GM23338 (cell line): ENCODE measurements at regions not wholly inside any gene's neighbourhood (a gene's known extent, or its start where the extent isn't known, plus 50 kb on each side); places are given as distances from the start of the nearest gene placed in this dataset.

ENCODE experiments used
- ATAC-seq: fragments of 200-7000 bp; cut with Tn5 transposase; 3 replicates; pipeline ENCODE4 v1.9.1; 2020
- DNase-seq: peaks from one replicate; pipeline ENCODE4 v3.0.0-alpha.2; 2015; ENCODE audit warnings: low spot score
- H2AFZ ChIP-seq: fragments of 200-600 bp; sonication (generic); 2 replicates; pipeline ENCODE4 v1.8.0; 2016; ENCODE audit warnings: antibody characterized with exemption, mild to moderate bottlenecking, moderate library complexity
- H3F3A ChIP-seq: fragments of 200-600 bp; sonication (generic); replicated peaks from 2 replicates; pipeline ENCODE4 v1.8.0; 2017; ENCODE audit warnings: antibody characterized with exemption, mixed run types, low read depth
- H3K27ac ChIP-seq: fragments of 200-600 bp; sonication (generic); 2 replicates; pipeline ENCODE4 v1.6.1; 2016; ENCODE audit warnings: low read depth
- H3K27me3 ChIP-seq: fragments of 200-600 bp; sonication (generic); 2 replicates; pipeline ENCODE4 v1.8.0; 2016; ENCODE audit warnings: mild to moderate bottlenecking, mixed run types, moderate library complexity; ENCODE audit not compliant: insufficient read depth
- H3K36me3 ChIP-seq: fragments of 200-600 bp; sonication (generic); 2 replicates; pipeline ENCODE4 v1.8.0; 2016; ENCODE audit warnings: mild to moderate bottlenecking; ENCODE audit not compliant: insufficient read depth
- H3K4me1 ChIP-seq: fragments of 200-600 bp; sonication (generic); 2 replicates; pipeline ENCODE4 v1.8.0; 2016; ENCODE audit warnings: mild to moderate bottlenecking, moderate library complexity; ENCODE audit not compliant: insufficient read depth
- H3K4me2 ChIP-seq: fragments of 200-600 bp; sonication (generic); 2 replicates; pipeline ENCODE4 v1.7.1; 2017; ENCODE audit warnings: mixed run types
- H3K4me3 ChIP-seq: fragments of 200-600 bp; sonication (generic); 2 replicates; pipeline ENCODE4 v1.6.1; 2016; ENCODE audit warnings: mixed run types
- H3K79me2 ChIP-seq: fragments of 200-600 bp; sonication (generic); replicated peaks from 2 replicates; pipeline ENCODE4 v1.8.0; 2017; ENCODE audit warnings: mild to moderate bottlenecking; ENCODE audit not compliant: insufficient read depth
- H3K9me2 ChIP-seq: fragments of 200-600 bp; sonication (generic); 2 replicates; pipeline ENCODE4 v1.8.0; 2017; ENCODE audit not compliant: insufficient read depth
- H4K20me1 ChIP-seq: fragments of 200-600 bp; sonication (generic); replicated peaks from 2 replicates; pipeline ENCODE4 v1.8.0; 2017; ENCODE audit warnings: mild to moderate bottlenecking; ENCODE audit not compliant: insufficient read depth
- H3K27ac Mint-ChIP-seq: 2 replicates; pipeline ENCODE4 v1.8.0; 2020; ENCODE audit warnings: inconsistent platforms, mild to moderate bottlenecking, moderate library complexity, mixed read lengths
- H3K27me3 Mint-ChIP-seq: 3 replicates; pipeline ENCODE4 v1.8.0; 2022; ENCODE audit warnings: low read depth, mild to moderate bottlenecking, moderate library complexity, mixed read lengths, inconsistent platforms; ENCODE audit not compliant: insufficient read depth, poor library complexity
- H3K36me3 Mint-ChIP-seq: 3 replicates; pipeline ENCODE4 v1.8.0; 2021; ENCODE audit warnings: low read depth, mild to moderate bottlenecking, inconsistent platforms, moderate library complexity, mixed read lengths
- H3K4me1 Mint-ChIP-seq: 3 replicates; pipeline ENCODE4 v1.8.0; 2020; ENCODE audit warnings: mild to moderate bottlenecking, inconsistent platforms, mixed read lengths
- H3K4me3 Mint-ChIP-seq: 3 replicates; pipeline ENCODE4 v1.8.0; 2021; ENCODE audit warnings: moderate library complexity, mild to moderate bottlenecking, inconsistent platforms, mixed read lengths
- H3K9me3 Mint-ChIP-seq: 3 replicates; pipeline ENCODE4 v1.8.0; 2020; ENCODE audit warnings: moderate library complexity, mild to moderate bottlenecking, inconsistent platforms, mixed read lengths
- CREB1 ChIP-seq: fragments of 250-450 bp; sonication (Bioruptor Pico); IDR thresholded peaks from 2 replicates; pipeline ENCODE4 v1.5.0; 2020; ENCODE audit warnings: low read depth, mild to moderate bottlenecking, moderate library complexity
- EZH2 ChIP-seq: fragments of 200-600 bp; sonication (generic); IDR thresholded peaks from one replicate; pipeline ENCODE4 v1.8.0; 2017; ENCODE audit warnings: antibody characterized with exemption, mild to moderate bottlenecking, low read depth; ENCODE audit not compliant: unreplicated experiment
- EZH2phosphoT487 ChIP-seq: fragments of 200-600 bp; sonication (generic); IDR thresholded peaks from one replicate; pipeline ENCODE4 v1.8.1; 2018; ENCODE audit warnings: antibody characterized with exemption; ENCODE audit not compliant: unreplicated experiment
- JUNB ChIP-seq: IDR thresholded peaks from one replicate; pipeline ENCODE4 v1.6.1; 2016; ENCODE audit warnings: antibody characterized with exemption; ENCODE audit not compliant: unreplicated experiment
- NANOG ChIP-seq: IDR thresholded peaks from 2 replicates; pipeline ENCODE4 v1.6.1; 2016; ENCODE audit warnings: antibody characterized with exemption, borderline replicate concordance
- POLR2AphosphoS5 ChIP-seq: IDR thresholded peaks from 2 replicates; pipeline ENCODE4 v1.6.1; 2016; ENCODE audit warnings: antibody characterized with exemption, low read depth
- REST ChIP-seq: IDR thresholded peaks from one replicate; pipeline ENCODE4 v1.6.1; 2018; ENCODE audit warnings: antibody characterized with exemption; ENCODE audit not compliant: unreplicated experiment
- STAT1 ChIP-seq: IDR thresholded peaks from one replicate; pipeline ENCODE4 v1.6.1; 2016; ENCODE audit warnings: antibody characterized with exemption; ENCODE audit not compliant: unreplicated experiment
- ZNF331 ChIP-seq: fragments of 250-450 bp; sonication (Bioruptor Pico); IDR thresholded peaks from 2 replicates; pipeline ENCODE4 v1.5.0; 2020; ENCODE audit warnings: low read depth, mild to moderate bottlenecking, moderate library complexity
- TF ChIP-seq, protein P1 (sequence below), 2 experiments: fragments of 200-600 bp in 1 of 2; sonication (generic) in 1 of 2; conservative IDR thresholded peaks; 2 replicates each; pipeline versions ENCODE4 v1.5.1 to v1.6.1; 2016 to 2017; ENCODE audit warnings: antibody characterized with exemption in 2 of 2, low read depth in 2 of 2, mild to moderate bottlenecking in 2 of 2, moderate library complexity in 1 of 2
- TF ChIP-seq, protein P2 (sequence below): IDR thresholded peaks from 2 replicates; pipeline ENCODE4 v1.6.1; 2016; ENCODE audit warnings: antibody characterized with exemption

- no peaks in the 10 kb centered on the region for H3K36me3 ChIP-seq
- ATAC-seq, result no peak
- no peaks in the 10 kb centered on the region for H3K36me3 Mint-ChIP-seq
- no peaks in the 10 kb centered on the region for H3K9me3 Mint-ChIP-seq
- H2AFZ ChIP-seq, result 0 out of 2 replicates have a peak overlapping the region, but pooled peaks have one; percentile 7
- no peaks in the 10 kb centered on the region for H3K4me1 Mint-ChIP-seq
- H3K27me3 Mint-ChIP-seq, result peaks cover 3% of the 10 kb centered on the region
- no peaks in the 10 kb centered on the region for H3K4me1 ChIP-seq
- no peak overlapping the region for H3K27ac ChIP-seq
- peaks cover 14% of the 10 kb centered on the region for H3K9me2 ChIP-seq
- no peaks in the 10 kb centered on the region for H3K27me3 ChIP-seq
- H3K79me2 ChIP-seq, result no peaks in the 10 kb centered on the region
- H3K4me3 Mint-ChIP-seq, result no peak overlapping the region
- H3K4me3 ChIP-seq, result no peak overlapping the region
- no peak overlapping the region for H3K4me2 ChIP-seq
- no peak for DNase-seq
- TF ChIP-seq NANOG (no peak), CREB1 (CRISPR knock-in tag) (no peak), STAT1 (no peak)
- TF ChIP-seq, protein P1, sequence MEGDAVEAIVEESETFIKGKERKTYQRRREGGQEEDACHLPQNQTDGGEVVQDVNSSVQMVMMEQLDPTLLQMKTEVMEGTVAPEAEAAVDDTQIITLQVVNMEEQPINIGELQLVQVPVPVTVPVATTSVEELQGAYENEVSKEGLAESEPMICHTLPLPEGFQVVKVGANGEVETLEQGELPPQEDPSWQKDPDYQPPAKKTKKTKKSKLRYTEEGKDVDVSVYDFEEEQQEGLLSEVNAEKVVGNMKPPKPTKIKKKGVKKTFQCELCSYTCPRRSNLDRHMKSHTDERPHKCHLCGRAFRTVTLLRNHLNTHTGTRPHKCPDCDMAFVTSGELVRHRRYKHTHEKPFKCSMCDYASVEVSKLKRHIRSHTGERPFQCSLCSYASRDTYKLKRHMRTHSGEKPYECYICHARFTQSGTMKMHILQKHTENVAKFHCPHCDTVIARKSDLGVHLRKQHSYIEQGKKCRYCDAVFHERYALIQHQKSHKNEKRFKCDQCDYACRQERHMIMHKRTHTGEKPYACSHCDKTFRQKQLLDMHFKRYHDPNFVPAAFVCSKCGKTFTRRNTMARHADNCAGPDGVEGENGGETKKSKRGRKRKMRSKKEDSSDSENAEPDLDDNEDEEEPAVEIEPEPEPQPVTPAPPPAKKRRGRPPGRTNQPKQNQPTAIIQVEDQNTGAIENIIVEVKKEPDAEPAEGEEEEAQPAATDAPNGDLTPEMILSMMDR (conservative IDR thresholded peaks at IDR 0.05; ENCODE audit: low read depth in 2 of 2), result no peak
- TF ChIP-seq, protein P2, sequence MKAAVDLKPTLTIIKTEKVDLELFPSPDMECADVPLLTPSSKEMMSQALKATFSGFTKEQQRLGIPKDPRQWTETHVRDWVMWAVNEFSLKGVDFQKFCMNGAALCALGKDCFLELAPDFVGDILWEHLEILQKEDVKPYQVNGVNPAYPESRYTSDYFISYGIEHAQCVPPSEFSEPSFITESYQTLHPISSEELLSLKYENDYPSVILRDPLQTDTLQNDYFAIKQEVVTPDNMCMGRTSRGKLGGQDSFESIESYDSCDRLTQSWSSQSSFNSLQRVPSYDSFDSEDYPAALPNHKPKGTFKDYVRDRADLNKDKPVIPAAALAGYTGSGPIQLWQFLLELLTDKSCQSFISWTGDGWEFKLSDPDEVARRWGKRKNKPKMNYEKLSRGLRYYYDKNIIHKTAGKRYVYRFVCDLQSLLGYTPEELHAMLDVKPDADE, result no peak
- no peak overlapping the region for H3K27ac Mint-ChIP-seq
- no peaks in the 10 kb centered on the region for H3F3A ChIP-seq
- no peaks in the 10 kb centered on the region for H4K20me1 ChIP-seq
These were observed 613.3 kb downstream of the PLPP3 start for GRCh38 chr1:55965981-55966461.

DNA sequence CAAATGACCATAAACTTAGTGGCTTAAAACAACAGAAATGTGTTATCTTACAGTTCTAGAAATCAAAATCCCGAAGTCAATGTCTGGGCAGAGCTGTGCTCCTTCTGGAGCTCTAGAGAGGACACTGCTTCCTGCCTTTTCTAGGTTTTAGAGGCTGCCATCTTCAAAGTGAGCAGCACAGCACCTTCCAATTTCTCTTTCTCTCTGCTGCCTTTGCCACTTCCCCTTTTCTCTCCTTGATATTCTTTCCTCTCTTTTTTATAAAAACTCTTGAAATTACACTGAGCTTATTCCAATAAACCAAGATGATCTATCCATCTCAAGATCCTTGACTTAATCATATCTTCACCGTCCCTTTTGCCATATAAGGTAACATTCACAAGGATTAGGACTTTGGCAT, 616.9 kb downstream of the PLPP3 start:
- Histone ChIP-seq H3F3A (no peaks in the 10 kb centered on the region), H3K79me2 (no peaks in the 10 kb centered on the region), H3K9me2 (peaks cover 16% of the 10 kb centered on the region), H3K27ac (no peak overlapping the region), H3K36me3 (no peaks in the 10 kb centered on the region), H3K4me2 (no peak overlapping the region), H4K20me1 (no peaks in the 10 kb centered on the region), H3K4me1 (peaks cover 7% of the 10 kb centered on the region; the same call in 1 of the 2 replicates), H3K4me3 (no peak overlapping the region), H3K27me3 (no peaks in the 10 kb centered on the region), H2AFZ (no peak overlapping the region)
- Mint-ChIP-seq H3K27ac (no peak overlapping the region), H3K27me3 (peaks cover 6% of the 10 kb centered on the region), H3K9me3 (no peaks in the 10 kb centered on the region), H3K4me3 (no peak overlapping the region), H3K4me1 (peaks cover 10% of the 10 kb centered on the region; the same call in 2 of the 3 replicates), H3K36me3 (no peaks in the 10 kb centered on the region)
- no peak for DNase-seq
- no peak for ATAC-seq
- TF ChIP-seq POLR2AphosphoS5 (no peak), EZH2 (no peak), ZNF331 (no peak), EZH2phosphoT487 (no peak), NANOG (no peak), REST (no peak), JUNB (no peak), STAT1 (no peak)
- TF ChIP-seq, protein P1 (conservative IDR thresholded peaks at IDR 0.05; ENCODE audit: low read depth in 2 of 2), result no peak
